Fibroblast of the aortic adventitia (primary cell): ENCODE measurements at regions not wholly inside any gene's neighbourhood (a gene's known extent, or its start where the extent isn't known, plus 50 kb on each side); places are given as distances from the start of the nearest gene placed in this dataset.

ENCODE experiments used
- DNase-seq: peaks from one replicate; pipeline ENCODE4 v3.0.0-alpha.2; 2010; ENCODE audit warnings: low read depth
- H3K4me3 ChIP-seq: 2 replicates; pipeline ENCODE4 v1.5.1; 2011; ENCODE audit warnings: low read depth, mild to moderate bottlenecking, control low read depth, low read length, moderate library complexity
- CTCF ChIP-seq: IDR thresholded peaks from 2 replicates; pipeline ENCODE4 v1.5.1; 2011; ENCODE audit warnings: mild to moderate bottlenecking, low read length, control low read depth, inconsistent platforms; ENCODE audit not compliant: insufficient read depth

GRCh38 chr10:15453926-15454325, 82.8 kb upstream of the FAM171A1 start:
- no peak for TF ChIP-seq CTCF

GRCh38 chr10:15453457-15453856, 82.4 kb upstream of the FAM171A1 start:
- no peak for TF ChIP-seq CTCF
- DNase-seq = no peak
- no peak overlapping the region for H3K4me3 ChIP-seq

More at GRCh38 chr10:15453926-15454325, 82.8 kb upstream of the FAM171A1 start:
- no peak for DNase-seq
- H3K4me3 ChIP-seq = no peak overlapping the region

DNA sequence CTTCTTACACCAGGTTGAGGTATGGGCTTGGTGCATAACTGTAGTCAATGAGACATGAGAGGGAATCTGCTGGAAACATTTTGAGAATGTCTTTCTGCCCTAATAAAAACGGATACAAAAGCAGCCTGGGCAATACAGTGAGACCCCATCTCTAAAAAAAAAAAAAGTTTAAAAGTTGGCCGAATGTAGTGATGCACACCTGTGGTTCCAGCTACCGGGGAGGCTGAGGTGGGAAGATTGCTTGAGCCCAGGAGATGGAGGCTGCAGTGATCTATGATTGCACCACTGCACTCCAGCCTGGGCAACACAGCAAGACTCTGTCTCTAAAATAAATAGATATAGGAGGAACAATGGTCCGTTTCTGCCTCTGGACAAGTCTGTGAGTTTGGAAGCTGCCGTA, 81.5 kb upstream of the FAM171A1 start:
- no peak overlapping the region for H3K4me3 ChIP-seq
- TF ChIP-seq CTCF = no peak
- DNase-seq = no peak

- DNase-seq = no peak
- H3K4me3 ChIP-seq = no peak overlapping the region
- TF ChIP-seq CTCF = no peak
These were observed 80.3 kb upstream of the FAM171A1 start for GRCh38 chr10:15451137-15452094.

- H3K4me3 ChIP-seq = no peak overlapping the region
- no peak for TF ChIP-seq CTCF
- no peak for DNase-seq
These were observed 77.5 kb upstream of the FAM171A1 start for GRCh38 chr10:15448598-15448997.

- DNase-seq = no peak
- no peak for TF ChIP-seq CTCF
- no peak overlapping the region for H3K4me3 ChIP-seq
These were observed 73.9 kb upstream of the FAM171A1 start for GRCh38 chr10:15445006-15445390.
